KMS-11 (cell line): ENCODE measurements at regions not wholly inside any gene's neighbourhood (a gene's known extent, or its start where the extent isn't known, plus 50 kb on each side); places are given as distances from the start of the nearest gene placed in this dataset.

Source experiments
- H2AFZ ChIP-seq: fragments of 200-600 bp; sonication (generic); 2 replicates; pipeline ENCODE4 v1.6.1; 2016; ENCODE audit warnings: antibody characterized with exemption, mixed run types, low read depth
- H3K27ac ChIP-seq: fragments of 200-600 bp; sonication (generic); 2 replicates; pipeline ENCODE4 v1.6.1; 2016; ENCODE audit warnings: mild to moderate bottlenecking, mixed run types
- H3K27me3 ChIP-seq: fragments of 200-600 bp; sonication (generic); 2 replicates; pipeline ENCODE4 v1.6.1; 2017; ENCODE audit warnings: mild to moderate bottlenecking, low read depth, mixed run types, moderate library complexity; ENCODE audit not compliant: insufficient read depth
- H3K36me3 ChIP-seq: fragments of 200-600 bp; sonication (generic); 2 replicates; pipeline ENCODE4 v1.6.1; 2017; ENCODE audit warnings: mild to moderate bottlenecking, mixed run types; ENCODE audit not compliant: insufficient read depth
- H3K4me1 ChIP-seq: fragments of 200-600 bp; sonication (generic); 2 replicates; pipeline ENCODE4 v1.6.1; 2016; ENCODE audit warnings: mild to moderate bottlenecking, low read depth, mixed run types; ENCODE audit not compliant: poor library complexity, severe bottlenecking
- H3K4me2 ChIP-seq: fragments of 200-600 bp; sonication (generic); 2 replicates; pipeline ENCODE4 v1.7.0; 2016; ENCODE audit warnings: mild to moderate bottlenecking, mixed run types
- H3K4me3 ChIP-seq: fragments of 200-600 bp; sonication (generic); IDR thresholded peaks from 2 replicates; pipeline ENCODE4 v1.6.1; 2017; ENCODE audit warnings: low read depth, low read length, mixed read lengths; ENCODE audit not compliant: insufficient read depth
- H3K79me2 ChIP-seq: fragments of 200-600 bp; sonication (generic); 2 replicates; pipeline ENCODE4 v1.6.1; 2016; ENCODE audit warnings: low read depth, mixed run types; ENCODE audit not compliant: insufficient read depth
- H3K9ac ChIP-seq: fragments of 200-600 bp; sonication (generic); 2 replicates; pipeline ENCODE4 v1.6.1; 2016; ENCODE audit warnings: mild to moderate bottlenecking, mixed run types
- H4K20me1 ChIP-seq: fragments of 200-600 bp; sonication (generic); 2 replicates; pipeline ENCODE4 v1.6.1; 2016; ENCODE audit warnings: mild to moderate bottlenecking, mixed run types; ENCODE audit not compliant: insufficient read depth
- CTCF ChIP-seq: fragments of 200-600 bp; sonication (generic); conservative IDR thresholded peaks from 2 replicates; pipeline ENCODE4 v1.6.1; 2017; ENCODE audit warnings: low read depth, mild to moderate bottlenecking, antibody characterized with exemption, low read length, moderate library complexity, mixed read lengths

DNA sequence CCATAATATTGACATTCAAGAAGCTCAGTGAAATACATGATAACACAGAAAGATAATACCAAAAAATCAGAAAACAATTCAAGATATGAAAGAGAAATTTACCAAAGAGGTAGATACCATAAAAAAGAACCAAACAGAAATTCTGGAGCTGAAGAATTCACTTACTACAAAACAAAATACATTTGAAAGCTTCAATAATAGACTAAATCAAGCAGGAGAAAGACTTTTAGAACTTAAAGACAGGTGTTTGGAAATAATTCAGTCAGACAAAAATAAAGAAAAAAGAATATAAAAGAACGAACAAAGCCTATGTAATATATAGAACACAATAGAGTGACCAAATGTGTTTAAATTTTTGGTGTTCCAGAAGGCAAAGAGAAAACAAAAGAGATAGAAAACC is 158.7 kb downstream of the MOBP start:
- no peak overlapping the region for H3K4me3 ChIP-seq
- H2AFZ ChIP-seq, result no peak overlapping the region
- no peak overlapping the region for H3K4me2 ChIP-seq
- no peaks in the 10 kb centered on the region for H4K20me1 ChIP-seq
- no peaks in the 10 kb centered on the region for H3K79me2 ChIP-seq
- no peaks in the 10 kb centered on the region for H3K27me3 ChIP-seq
- H3K9ac ChIP-seq, result no peak overlapping the region
- no peaks in the 10 kb centered on the region for H3K4me1 ChIP-seq
- TF ChIP-seq CTCF, result no peak
- H3K36me3 ChIP-seq, result no peaks in the 10 kb centered on the region
- no peak overlapping the region for H3K27ac ChIP-seq

DNA sequence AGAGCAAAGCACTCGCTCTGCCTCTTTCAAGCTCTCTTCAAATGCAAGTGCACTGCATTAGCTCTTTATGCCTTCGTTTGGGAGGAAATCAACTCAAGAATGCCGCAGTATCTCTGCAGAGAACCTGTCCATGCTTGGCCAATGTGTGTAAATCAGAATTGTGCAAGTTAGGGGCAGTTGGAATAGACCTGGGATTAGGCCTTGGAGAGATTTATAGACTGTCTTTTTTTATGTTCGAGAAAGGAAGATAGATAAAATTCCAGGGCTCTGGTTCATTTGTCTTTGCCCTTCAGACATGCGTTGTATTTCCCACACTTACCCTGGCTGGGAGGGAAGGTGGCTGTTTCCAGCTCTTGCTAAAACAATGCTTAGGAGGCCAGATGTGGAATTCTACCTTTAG is 163.7 kb downstream of the MOBP start:
- Histone ChIP-seq H3K36me3 (no peaks in the 10 kb centered on the region), H3K4me1 (no peaks in the 10 kb centered on the region), H3K4me3 (no peak overlapping the region), H2AFZ (no peak overlapping the region), H3K27ac (no peak overlapping the region), H3K4me2 (no peak overlapping the region), H4K20me1 (no peaks in the 10 kb centered on the region), H3K79me2 (no peaks in the 10 kb centered on the region), H3K27me3 (no peaks in the 10 kb centered on the region), H3K9ac (no peak overlapping the region)
- TF ChIP-seq CTCF, result no peak

DNA sequence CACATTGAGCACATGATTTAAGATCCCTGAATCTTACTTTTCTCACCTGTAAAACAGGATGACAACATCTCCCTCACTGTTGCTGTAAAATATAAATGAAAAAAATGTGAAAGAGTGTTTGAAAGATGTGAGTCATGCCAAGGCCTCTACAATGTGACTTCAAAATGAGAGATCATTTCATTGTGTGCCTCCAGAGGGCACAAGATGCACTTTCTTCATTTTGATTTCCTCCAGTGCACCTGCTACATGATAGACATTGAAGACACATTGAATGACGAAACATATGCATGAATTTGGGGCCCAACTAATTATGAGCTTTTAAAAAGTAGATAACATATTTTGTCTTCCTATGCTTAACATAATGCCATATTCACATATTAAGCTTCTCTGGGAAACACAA is 170.3 kb downstream of the MOBP start:
- H3K27me3 ChIP-seq, result no peaks in the 10 kb centered on the region
- no peak overlapping the region for H3K4me3 ChIP-seq
- H4K20me1 ChIP-seq, result no peaks in the 10 kb centered on the region
- no peak overlapping the region for H3K4me2 ChIP-seq
- no peak overlapping the region for H3K27ac ChIP-seq
- no peak overlapping the region for H2AFZ ChIP-seq
- no peaks in the 10 kb centered on the region for H3K4me1 ChIP-seq
- H3K9ac ChIP-seq, result no peak overlapping the region
- H3K36me3 ChIP-seq, result no peaks in the 10 kb centered on the region
- H3K79me2 ChIP-seq, result no peaks in the 10 kb centered on the region
- no peak for TF ChIP-seq CTCF

DNA sequence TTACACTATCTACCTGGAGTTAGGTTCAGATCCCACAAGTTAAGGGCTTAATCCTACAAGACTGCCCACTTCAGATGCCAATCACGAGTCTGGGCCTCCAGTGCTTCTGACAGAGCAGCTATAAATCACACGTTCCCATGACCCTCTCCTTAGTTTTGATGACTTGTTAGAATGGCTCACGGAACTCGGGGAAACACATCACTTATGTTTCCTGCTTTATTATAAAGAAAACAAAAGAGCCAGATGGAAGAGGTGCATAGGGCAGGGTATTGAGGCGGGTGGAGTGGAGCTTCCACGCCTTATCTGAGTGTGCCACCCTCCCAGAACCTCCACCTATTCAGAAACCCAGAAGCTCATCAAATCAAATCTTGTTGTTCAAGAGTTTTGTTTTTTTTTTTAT is 170.8 kb downstream of the MOBP start:
- Histone ChIP-seq H3K4me2 (no peak overlapping the region), H3K27ac (no peak overlapping the region), H3K4me3 (no peak overlapping the region), H3K79me2 (no peaks in the 10 kb centered on the region), H3K9ac (no peak overlapping the region), H4K20me1 (no peaks in the 10 kb centered on the region), H2AFZ (no peak overlapping the region), H3K36me3 (no peaks in the 10 kb centered on the region), H3K27me3 (no peaks in the 10 kb centered on the region), H3K4me1 (no peaks in the 10 kb centered on the region)
- no peak for TF ChIP-seq CTCF
